Nephron (organoid): ENCODE measurements at regions not wholly inside any gene's neighbourhood (a gene's known extent, or its start where the extent isn't known, plus 50 kb on each side); places are given as distances from the start of the nearest gene placed in this dataset.

ENCODE experiments used
- H3K27ac Mint-ChIP-seq, 3 experiments: 2 replicates each; pipeline ENCODE4 v1.8.0; 2020; ENCODE audit warnings: mixed read lengths in 3 of 3, mild to moderate bottlenecking in 2 of 3, moderate library complexity in 1 of 3
- H3K27me3 Mint-ChIP-seq: 2 replicates; pipeline ENCODE4 v1.8.0; 2021; ENCODE audit warnings: low read depth, mild to moderate bottlenecking, moderate library complexity, mixed read lengths
- H3K36me3 Mint-ChIP-seq: 2 replicates; pipeline ENCODE4 v1.8.0; 2020; ENCODE audit warnings: low read depth, mixed read lengths
- H3K4me1 Mint-ChIP-seq: 2 replicates; pipeline ENCODE4 v1.8.0; 2020; ENCODE audit warnings: mixed read lengths
- H3K4me3 Mint-ChIP-seq, 3 experiments: 2 replicates each; pipeline ENCODE4 v1.8.0; 2020; ENCODE audit warnings: mild to moderate bottlenecking in 3 of 3, mixed read lengths in 3 of 3, moderate library complexity in 2 of 3
- H3K9me3 Mint-ChIP-seq: 2 replicates; pipeline ENCODE4 v1.8.0; 2020; ENCODE audit warnings: mixed read lengths
- CTCF ChIP-seq, 3 experiments: fragments of 200-600 bp; sonication (generic); IDR thresholded peaks; one replicate each; pipeline ENCODE4 v1.5.0; 2021; ENCODE audit warnings: antibody characterized with exemption in 3 of 3; ENCODE audit not compliant: unreplicated experiment in 3 of 3

DNA sequence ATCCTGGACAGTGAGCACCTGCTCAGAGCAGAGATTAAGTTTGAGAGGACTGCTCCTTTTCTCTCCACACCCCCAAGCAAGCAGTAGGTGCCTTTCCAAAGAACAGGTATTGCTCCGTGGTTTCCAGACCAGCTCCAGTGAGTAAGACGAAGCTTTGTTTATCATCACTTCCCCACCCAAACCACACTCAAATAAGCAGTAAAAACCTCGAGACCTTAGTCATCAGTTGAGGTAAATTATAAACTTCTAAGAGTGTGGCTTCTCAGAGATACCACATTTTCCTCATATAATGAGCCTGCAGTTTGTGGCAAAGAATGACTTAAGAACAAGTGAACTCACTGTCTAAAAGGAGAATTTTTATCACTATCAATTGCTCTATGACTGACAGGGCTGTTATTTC is 50.0 kb upstream of the GRB10 start:
- TF ChIP-seq CTCF (IDR thresholded peaks at IDR 0.05; ENCODE audit: unreplicated experiment in 3 of 3), result no peak
- H3K9me3 Mint-ChIP-seq, result no peaks in the 10 kb centered on the region
- H3K4me1 Mint-ChIP-seq, result no peaks in the 10 kb centered on the region
- H3K36me3 Mint-ChIP-seq, result no peaks in the 10 kb centered on the region
- H3K4me3 Mint-ChIP-seq, result no peak overlapping the region
- H3K27ac Mint-ChIP-seq, result no peak overlapping the region
- no peaks in the 10 kb centered on the region for H3K27me3 Mint-ChIP-seq
